Stomach (tissue), 4 donors: ENCODE measurements at regions not wholly inside any gene's neighbourhood (a gene's known extent, or its start where the extent isn't known, plus 50 kb on each side); places are given as distances from the start of the nearest gene placed in this dataset.

ENCODE experiments used
- EP300 ChIP-seq: sonication (generic); formaldehyde crosslinking; IDR thresholded peaks from one replicate; pipeline ENCODE4 v1.6.1; 2017; ENCODE audit warnings: antibody characterized with exemption
- POLR2A ChIP-seq, 4 donors: fragments of 450-650 bp; IDR thresholded peaks; one replicate each; pipeline ENCODE4 v1.6.1; 2016; ENCODE audit warnings: antibody characterized with exemption in 4 of 4, control low read depth in 2 of 4, mild to moderate bottlenecking in 1 of 4, moderate library complexity in 1 of 4
- POLR2AphosphoS5 ChIP-seq, 3 donors: sonication (generic); formaldehyde crosslinking; IDR thresholded peaks; one replicate each; pipeline ENCODE4 v1.6.1; 2016; ENCODE audit warnings: antibody characterized with exemption in 3 of 3
- TF ChIP-seq, protein P1 (sequence below), 7 experiments: fragments of 450-650 bp in 4 of 7; fragments of 200-600 bp in 3 of 7; sonication (generic) in 3 of 7; IDR thresholded peaks; one replicate each; pipeline ENCODE4 v1.5.1; 2016 to 2019; ENCODE audit warnings: antibody characterized with exemption in 7 of 7, control low read depth in 2 of 7, mild to moderate bottlenecking in 1 of 7

DNA sequence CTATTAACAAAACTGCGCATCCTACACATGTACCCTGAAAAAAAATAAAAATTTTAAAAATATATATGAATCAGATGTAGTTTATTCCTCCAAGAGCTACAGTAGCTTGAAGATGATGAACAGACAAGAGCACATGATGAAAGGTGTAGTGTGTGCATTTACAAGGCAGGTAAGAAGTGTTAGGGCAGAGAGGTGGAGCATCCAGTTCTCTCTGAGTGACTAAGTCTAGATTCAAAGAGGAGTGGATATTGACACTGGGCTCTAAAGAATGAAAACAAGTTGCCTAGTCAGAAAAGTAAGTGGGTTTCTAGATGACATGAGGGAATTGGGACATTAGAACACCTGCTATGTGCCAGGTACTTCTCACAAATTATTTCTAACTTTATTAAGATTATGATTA, 76.0 kb upstream of the CARD18 start:
- TF ChIP-seq, protein P1, sequence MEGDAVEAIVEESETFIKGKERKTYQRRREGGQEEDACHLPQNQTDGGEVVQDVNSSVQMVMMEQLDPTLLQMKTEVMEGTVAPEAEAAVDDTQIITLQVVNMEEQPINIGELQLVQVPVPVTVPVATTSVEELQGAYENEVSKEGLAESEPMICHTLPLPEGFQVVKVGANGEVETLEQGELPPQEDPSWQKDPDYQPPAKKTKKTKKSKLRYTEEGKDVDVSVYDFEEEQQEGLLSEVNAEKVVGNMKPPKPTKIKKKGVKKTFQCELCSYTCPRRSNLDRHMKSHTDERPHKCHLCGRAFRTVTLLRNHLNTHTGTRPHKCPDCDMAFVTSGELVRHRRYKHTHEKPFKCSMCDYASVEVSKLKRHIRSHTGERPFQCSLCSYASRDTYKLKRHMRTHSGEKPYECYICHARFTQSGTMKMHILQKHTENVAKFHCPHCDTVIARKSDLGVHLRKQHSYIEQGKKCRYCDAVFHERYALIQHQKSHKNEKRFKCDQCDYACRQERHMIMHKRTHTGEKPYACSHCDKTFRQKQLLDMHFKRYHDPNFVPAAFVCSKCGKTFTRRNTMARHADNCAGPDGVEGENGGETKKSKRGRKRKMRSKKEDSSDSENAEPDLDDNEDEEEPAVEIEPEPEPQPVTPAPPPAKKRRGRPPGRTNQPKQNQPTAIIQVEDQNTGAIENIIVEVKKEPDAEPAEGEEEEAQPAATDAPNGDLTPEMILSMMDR (IDR thresholded peaks at IDR 0.05) = no peak
- TF ChIP-seq EP300 (no peak), POLR2AphosphoS5 (IDR thresholded peaks at IDR 0.05) (no peak), POLR2A (IDR thresholded peaks at IDR 0.05) (no peak)
